Fibroblast of skin of left biceps (primary cell): ENCODE measurements at regions not wholly inside any gene's neighbourhood (a gene's known extent, or its start where the extent isn't known, plus 50 kb on each side); places are given as distances from the start of the nearest gene placed in this dataset.
A peak's percentile ranks its signal among the peaks of the same experiment; 100 is the strongest.

ENCODE experiments used
- DNase-seq, 2 experiments: peaks; one replicate each; pipeline ENCODE4 v3.0.0-alpha.2; 2013; ENCODE audit warnings: low read depth in 2 of 2

GRCh38 chr14:96143906-96144305 lies 60.7 kb upstream of the BDKRB2 start:
- DNase-seq = no peak

- peak; percentile 70 to 75 for DNase-seq
These were observed 59.3 kb upstream of the BDKRB2 start for GRCh38 chr14:96145116-96145864.

- peak in 1 of 2 experiments; percentile 33 for DNase-seq
These were observed 58.4 kb upstream of the BDKRB2 start for GRCh38 chr14:96146131-96146771.

- DNase-seq = no peak
These were observed 56.0 kb upstream of the BDKRB2 start for GRCh38 chr14:96148631-96149030.

GRCh38 chr14:96149131-96149530 lies 55.5 kb upstream of the BDKRB2 start:
- no peak for DNase-seq

- DNase-seq = no peak
These were observed 54.4 kb upstream of the BDKRB2 start for GRCh38 chr14:96150214-96150613.

- DNase-seq = no peak
These were observed 53.4 kb upstream of the BDKRB2 start for GRCh38 chr14:96151242-96151641.

- DNase-seq = no peak
These were observed 51.6 kb upstream of the BDKRB2 start for GRCh38 chr14:96153003-96153402.
